ENCODE measurements at regions not wholly inside any gene's neighbourhood (a gene's known extent, or its start where the extent isn't known, plus 50 kb on each side); places are given as distances from the start of the nearest gene placed in this dataset.

GRCh38 chr14:71693381-71693780, 238.8 kb upstream of the RGS6 start:
- Histone ChIP-seq H3F3A (ENCODE audit: insufficient read depth, low read depth) (peaks cover 8% of the 10 kb centered on the region; the same call in 1 of the 2 replicates), H3K27me3 (ENCODE audit: insufficient read depth, low read depth) (no peaks in the 10 kb centered on the region), H3K4me1 (replicated peaks; ENCODE audit: insufficient read depth) (peaks cover 8% of the 10 kb centered on the region), H3K9me2 (ENCODE audit: insufficient read depth) (no peaks in the 10 kb centered on the region), H3K27ac (no peak overlapping the region), H4K20me1 (ENCODE audit: insufficient read depth) (no peaks in the 10 kb centered on the region; the same call in 1 of the 2 replicates), H3K4me3 (no peak overlapping the region), H3K36me3 (ENCODE audit: low read depth) (peaks cover 24% of the 10 kb centered on the region), H3K4me2 (no peak overlapping the region), H2AFZ (no peak overlapping the region), H3K9me3 (ENCODE audit: insufficient read depth, low read depth) (no peaks in the 10 kb centered on the region; the same call in 1 of the 2 replicates), H3K79me2 (ENCODE audit: low read depth) (no peaks in the 10 kb centered on the region)
- no peak for DNase-seq
- TF ChIP-seq CTCF (conservative IDR thresholded peaks at IDR 0.05) (no peak), EZH2 (IDR thresholded peaks at IDR 0.05; ENCODE audit: low read depth) (no peak)
- ChIA-PET CTCF (no interaction called here), POLR2A (ENCODE audit: unreplicated experiment) (no interaction called here)
- intact Hi-C loops (cut with micrococcal nuclease; ENCODE audit: unreplicated experiment), result no loop called here
- BruUV-seq (replicated peaks), result no TSS peak

- H3K27me3 ChIP-seq (ENCODE audit: insufficient read depth, low read depth), result no peaks in the 10 kb centered on the region
- TF ChIP-seq CTCF (conservative IDR thresholded peaks at IDR 0.05) (no peak), EZH2 (IDR thresholded peaks at IDR 0.05; ENCODE audit: low read depth) (no peak)
- H3K4me2 ChIP-seq, result no peak overlapping the region
- intact Hi-C loops (cut with micrococcal nuclease; ENCODE audit: unreplicated experiment), result no loop called here
- H3K79me2 ChIP-seq (ENCODE audit: low read depth), result no peaks in the 10 kb centered on the region
- H3K9me3 ChIP-seq (ENCODE audit: insufficient read depth, low read depth), result no peaks in the 10 kb centered on the region; the same call in 1 of the 2 replicates
- H2AFZ ChIP-seq, result no peak overlapping the region
- no peaks in the 10 kb centered on the region for H3K4me1 ChIP-seq (replicated peaks; ENCODE audit: insufficient read depth)
- H3K36me3 ChIP-seq (ENCODE audit: low read depth), result peaks cover 30% of the 10 kb centered on the region
- H3K27ac ChIP-seq, result no peak overlapping the region
- POLR2A ChIA-PET (ENCODE audit: unreplicated experiment), result no interaction called here
- no peaks in the 10 kb centered on the region; the same call in 1 of the 2 replicates for H4K20me1 ChIP-seq (ENCODE audit: insufficient read depth)
- no peak for DNase-seq
- H3K9me2 ChIP-seq (ENCODE audit: insufficient read depth), result no peaks in the 10 kb centered on the region
- BruUV-seq (replicated peaks), result no TSS peak
- H3K4me3 ChIP-seq, result no peak overlapping the region
- H3F3A ChIP-seq (ENCODE audit: insufficient read depth, low read depth), result no peaks in the 10 kb centered on the region
- CTCF ChIA-PET, result no interaction called here
Measured at GRCh38 chr14:71694591-71695530, 237.4 kb upstream of the RGS6 start.

GRCh38 chr14:71695611-71696350, 236.4 kb upstream of the RGS6 start:
- POLR2A ChIA-PET (ENCODE audit: unreplicated experiment), result no interaction called here
- Histone ChIP-seq H3K9me2 (ENCODE audit: insufficient read depth) (no peaks in the 10 kb centered on the region), H3K4me2 (no peak overlapping the region), H3F3A (ENCODE audit: insufficient read depth, low read depth) (no peaks in the 10 kb centered on the region), H2AFZ (no peak overlapping the region), H3K4me3 (no peak overlapping the region), H3K4me1 (replicated peaks; ENCODE audit: insufficient read depth) (no peaks in the 10 kb centered on the region), H4K20me1 (ENCODE audit: insufficient read depth) (no peaks in the 10 kb centered on the region; the same call in 1 of the 2 replicates), H3K36me3 (ENCODE audit: low read depth) (peaks cover 26% of the 10 kb centered on the region; the same call in 1 of the 2 replicates), H3K27me3 (ENCODE audit: insufficient read depth, low read depth) (no peaks in the 10 kb centered on the region), H3K9me3 (ENCODE audit: insufficient read depth, low read depth) (no peaks in the 10 kb centered on the region; the same call in 1 of the 2 replicates), H3K27ac (no peak overlapping the region), H3K79me2 (ENCODE audit: low read depth) (no peaks in the 10 kb centered on the region)
- BruUV-seq (replicated peaks), result no TSS peak
- intact Hi-C loops (cut with micrococcal nuclease; ENCODE audit: unreplicated experiment), result no loop called here
- TF ChIP-seq CTCF (conservative IDR thresholded peaks at IDR 0.05) (no peak), EZH2 (IDR thresholded peaks at IDR 0.05; ENCODE audit: low read depth) (no peak)
- CTCF ChIA-PET, result no interaction called here
- DNase-seq, result no peak

Data from PC-9 (cell line).